HEK293 (cell line): ENCODE measurements at regions not wholly inside any gene's neighbourhood (a gene's known extent, or its start where the extent isn't known, plus 50 kb on each side); places are given as distances from the start of the nearest gene placed in this dataset.

ENCODE experiments used
- CTCF ChIA-PET: fragments of 350-600 bp; formaldehyde crosslinking; extraction: SDS; loops from one replicate; lab custom pipeline; 2021; ENCODE audit warnings: antibody characterized with exemption; lab: Yijun Ruan, JAX
- POLR2A ChIA-PET: fragments of 300-600 bp; formaldehyde crosslinking; extraction: SDS; loops from one replicate; lab custom pipeline; 2020; ENCODE audit warnings: antibody characterized with exemption, inconsistent platforms; lab: Yijun Ruan, JAX
- H3K27ac ChIP-seq: fragments of 200-500 bp; sonication (Bioruptor generic); 2 replicates; pipeline ENCODE4 v1.5.1; 2014; ENCODE audit warnings: low read depth, low read length, control low read depth, inconsistent platforms; ENCODE audit errors: extremely low read depth
- H3K36me3 ChIP-seq, 2 experiments: fragments of 200-500 bp in 1 of 2; sonication (Bioruptor generic) in 1 of 2; 1 replicate in 1 of 2; 2 replicates in 1 of 2; pipeline ENCODE4 v1.5.1; 2014 to 2017; ENCODE audit warnings: inconsistent platforms in 2 of 2, low read length in 2 of 2; ENCODE audit not compliant: control insufficient read depth in 2 of 2, insufficient read depth in 1 of 2
- H3K4me1 ChIP-seq: fragments of 200-500 bp; sonication (Bioruptor generic); 2 replicates; pipeline ENCODE4 v1.5.1; 2014; ENCODE audit warnings: mild to moderate bottlenecking, low read length, inconsistent platforms; ENCODE audit not compliant: control insufficient read depth, insufficient read depth
- H3K4me3 ChIP-seq: 2 replicates; pipeline ENCODE4 v1.5.1; 2011; ENCODE audit warnings: low read depth, mild to moderate bottlenecking, control low read depth, low read length, moderate library complexity
- H3K9me3 ChIP-seq: fragments of 200-500 bp; sonication (Bioruptor generic); 2 replicates; pipeline ENCODE4 v1.5.1; 2014; ENCODE audit warnings: low read depth, low read length, inconsistent platforms; ENCODE audit not compliant: control insufficient read depth, insufficient read depth
- FEZF1 ChIP-seq: fragments of 450-650 bp; formaldehyde crosslinking; IDR thresholded peaks from 2 replicates; pipeline ENCODE4 v1.5.1; 2016; ENCODE audit warnings: missing biosample characterization, missing genetic modification characterization
- GFI1B ChIP-seq: fragments of 450-650 bp; formaldehyde crosslinking; IDR thresholded peaks from 2 replicates; pipeline ENCODE4 v1.5.1; 2016; ENCODE audit warnings: missing biosample characterization, missing genetic modification characterization
- HOXC10 ChIP-seq: sonication (generic); formaldehyde crosslinking; IDR thresholded peaks from 2 replicates; pipeline ENCODE4 v1.8.1; 2023; ENCODE audit warnings: mild to moderate bottlenecking, missing genetic modification reagents
- HOXD13 ChIP-seq: sonication (generic); formaldehyde crosslinking; IDR thresholded peaks from 2 replicates; pipeline ENCODE4 v1.8.0; 2022; ENCODE audit warnings: missing genetic modification reagents, borderline replicate concordance
- IKZF3 ChIP-seq: fragments of 450-650 bp; IDR thresholded peaks from 2 replicates; pipeline ENCODE4 v1.5.0; 2018; ENCODE audit warnings: missing biosample characterization, mild to moderate bottlenecking, missing genetic modification characterization, moderate library complexity
- OSR2 ChIP-seq: fragments of 450-650 bp; formaldehyde crosslinking; IDR thresholded peaks from 2 replicates; pipeline ENCODE4 v1.5.1; 2016; ENCODE audit warnings: missing biosample characterization, missing genetic modification characterization
- TRIM28 ChIP-seq: IDR thresholded peaks from 2 replicates; pipeline ENCODE4 v1.6.1; 2011; ENCODE audit warnings: low read length, control low read depth, borderline replicate concordance
- ZBTB48 ChIP-seq: fragments of 450-650 bp; formaldehyde crosslinking; IDR thresholded peaks from 2 replicates; pipeline ENCODE4 v1.5.1; 2016; ENCODE audit warnings: missing biosample characterization, missing genetic modification characterization
- ZNF112 ChIP-seq: fragments of 450-650 bp; formaldehyde crosslinking; IDR thresholded peaks from 2 replicates; pipeline ENCODE4 v1.5.0; 2017; ENCODE audit warnings: missing biosample characterization, missing genetic modification characterization
- ZNF138 ChIP-seq: fragments of 450-650 bp; formaldehyde crosslinking; IDR thresholded peaks from 2 replicates; pipeline ENCODE4 v1.5.1; 2016; ENCODE audit warnings: missing biosample characterization, missing genetic modification characterization, borderline replicate concordance
- ZNF174 ChIP-seq: fragments of 450-650 bp; formaldehyde crosslinking; IDR thresholded peaks from 2 replicates; pipeline ENCODE4 v1.5.0; 2017; ENCODE audit warnings: missing biosample characterization, mild to moderate bottlenecking, missing genetic modification characterization
- ZNF202 ChIP-seq: fragments of 450-650 bp; formaldehyde crosslinking; IDR thresholded peaks from 2 replicates; pipeline ENCODE4 v1.5.1; 2016; ENCODE audit warnings: missing biosample characterization, missing genetic modification characterization, borderline replicate concordance
- ZNF302 ChIP-seq: fragments of 450-650 bp; formaldehyde crosslinking; IDR thresholded peaks from 2 replicates; pipeline ENCODE4 v1.5.1; 2016; ENCODE audit warnings: missing biosample characterization, missing genetic modification characterization, low read depth
- ZNF324 ChIP-seq: fragments of 450-650 bp; formaldehyde crosslinking; IDR thresholded peaks from 2 replicates; pipeline ENCODE4 v1.5.1; 2016; ENCODE audit warnings: missing biosample characterization, missing genetic modification characterization
- ZNF473 ChIP-seq: fragments of 450-650 bp; formaldehyde crosslinking; IDR thresholded peaks from 2 replicates; pipeline ENCODE4 v1.5.1; 2017; ENCODE audit warnings: missing biosample characterization, missing genetic modification characterization
- ZNF621 ChIP-seq: fragments of 450-650 bp; formaldehyde crosslinking; IDR thresholded peaks from 2 replicates; pipeline ENCODE4 v1.5.1; 2017; ENCODE audit warnings: missing biosample characterization, missing genetic modification characterization
- ZNF658 ChIP-seq: fragments of 450-650 bp; formaldehyde crosslinking; IDR thresholded peaks from 2 replicates; pipeline ENCODE4; 2016; ENCODE audit warnings: missing biosample characterization, missing genetic modification characterization
- TF ChIP-seq, protein P1 (sequence below): fragments of 450-650 bp; formaldehyde crosslinking; IDR thresholded peaks from 2 replicates; pipeline ENCODE4 v1.5.0; 2017; ENCODE audit warnings: missing biosample characterization, missing genetic modification characterization, borderline replicate concordance
- TF ChIP-seq, protein P2 (sequence below): fragments of 450-650 bp; formaldehyde crosslinking; optimal IDR thresholded peaks from 2 replicates; pipeline ENCODE3; 2016; ENCODE audit warnings: missing biosample characterization, mild to moderate bottlenecking, missing genetic modification characterization
- TF ChIP-seq, protein P3 (sequence below): fragments of 450-650 bp; formaldehyde crosslinking; IDR thresholded peaks from 2 replicates; pipeline ENCODE4 v1.5.1; 2017; ENCODE audit warnings: missing biosample characterization, missing genetic modification characterization

DNA sequence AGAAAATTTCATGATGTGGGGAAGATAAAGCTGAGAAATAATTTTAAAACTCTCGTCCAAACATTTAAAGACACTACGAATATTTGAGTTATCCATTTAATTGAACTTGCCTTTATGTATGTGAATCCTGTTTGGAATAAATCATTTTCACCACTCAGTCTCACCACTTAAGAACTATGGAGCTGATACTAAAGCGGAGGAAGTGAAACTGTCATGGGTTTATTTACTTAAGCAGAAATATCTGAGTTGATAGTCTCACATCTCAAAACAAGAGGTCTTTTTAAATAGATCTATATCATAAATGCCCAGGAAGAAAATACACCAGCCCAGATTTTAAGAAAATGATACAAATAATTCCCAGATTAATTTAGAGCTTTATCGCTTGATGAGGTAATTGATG, 532.4 kb downstream of the ZNF804A start (continued):
- TF ChIP-seq, protein P1, sequence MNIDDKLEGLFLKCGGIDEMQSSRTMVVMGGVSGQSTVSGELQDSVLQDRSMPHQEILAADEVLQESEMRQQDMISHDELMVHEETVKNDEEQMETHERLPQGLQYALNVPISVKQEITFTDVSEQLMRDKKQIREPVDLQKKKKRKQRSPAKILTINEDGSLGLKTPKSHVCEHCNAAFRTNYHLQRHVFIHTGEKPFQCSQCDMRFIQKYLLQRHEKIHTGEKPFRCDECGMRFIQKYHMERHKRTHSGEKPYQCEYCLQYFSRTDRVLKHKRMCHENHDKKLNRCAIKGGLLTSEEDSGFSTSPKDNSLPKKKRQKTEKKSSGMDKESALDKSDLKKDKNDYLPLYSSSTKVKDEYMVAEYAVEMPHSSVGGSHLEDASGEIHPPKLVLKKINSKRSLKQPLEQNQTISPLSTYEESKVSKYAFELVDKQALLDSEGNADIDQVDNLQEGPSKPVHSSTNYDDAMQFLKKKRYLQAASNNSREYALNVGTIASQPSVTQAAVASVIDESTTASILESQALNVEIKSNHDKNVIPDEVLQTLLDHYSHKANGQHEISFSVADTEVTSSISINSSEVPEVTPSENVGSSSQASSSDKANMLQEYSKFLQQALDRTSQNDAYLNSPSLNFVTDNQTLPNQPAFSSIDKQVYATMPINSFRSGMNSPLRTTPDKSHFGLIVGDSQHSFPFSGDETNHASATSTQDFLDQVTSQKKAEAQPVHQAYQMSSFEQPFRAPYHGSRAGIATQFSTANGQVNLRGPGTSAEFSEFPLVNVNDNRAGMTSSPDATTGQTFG (tag by site-specific recombination) = no peak
- TF ChIP-seq OSR2 (no peak), ZNF174 (no peak)

DNA sequence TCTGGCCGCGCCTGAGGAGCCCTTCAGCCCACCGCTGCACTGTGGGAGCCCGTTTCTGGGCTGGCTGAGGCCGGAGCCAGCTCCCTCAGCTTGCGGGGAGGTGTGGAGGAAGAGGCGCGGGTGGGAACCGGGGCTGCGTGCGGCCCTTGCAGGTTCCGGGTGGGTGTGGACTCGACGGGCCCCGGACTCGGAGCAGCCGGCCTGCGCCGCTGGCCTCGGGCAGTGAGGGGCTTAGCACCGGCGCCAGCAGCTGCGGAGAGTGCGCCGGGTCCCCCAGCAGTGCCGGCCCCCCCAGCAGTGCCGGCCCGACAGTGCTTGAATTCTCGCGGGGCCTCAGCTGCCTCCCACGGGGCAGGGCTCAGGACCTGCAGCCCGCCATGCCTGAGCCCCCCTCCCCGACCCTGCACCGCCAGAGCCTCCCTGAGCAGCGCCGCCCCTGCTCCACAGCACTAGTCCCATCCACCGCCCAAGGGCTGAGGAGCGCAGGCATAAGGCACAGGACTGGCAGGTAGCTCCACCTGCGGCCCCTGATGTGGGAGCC, 534.2 kb downstream of the ZNF804A start:
- Histone ChIP-seq H3K9me3 (no peaks in the 10 kb centered on the region), H3K4me1 (no peaks in the 10 kb centered on the region), H3K27ac (no peak overlapping the region), H3K36me3 (no peaks in the 10 kb centered on the region; a peak in 1 of 3 replicates), H3K4me3 (no peak overlapping the region)
- ChIA-PET CTCF (no interaction called here), POLR2A (interaction anchor here (0.6 kb wide), 1 partner anchor 1540 kb away, joined by 3 read pairs; no protein-coding TSS in a partner anchor)
- TF ChIP-seq HOXD13 (CRISPR knock-in tag) = no peak
- TF ChIP-seq ZNF112 (tag by site-specific recombination) = no peak
- TF ChIP-seq, protein P2, sequence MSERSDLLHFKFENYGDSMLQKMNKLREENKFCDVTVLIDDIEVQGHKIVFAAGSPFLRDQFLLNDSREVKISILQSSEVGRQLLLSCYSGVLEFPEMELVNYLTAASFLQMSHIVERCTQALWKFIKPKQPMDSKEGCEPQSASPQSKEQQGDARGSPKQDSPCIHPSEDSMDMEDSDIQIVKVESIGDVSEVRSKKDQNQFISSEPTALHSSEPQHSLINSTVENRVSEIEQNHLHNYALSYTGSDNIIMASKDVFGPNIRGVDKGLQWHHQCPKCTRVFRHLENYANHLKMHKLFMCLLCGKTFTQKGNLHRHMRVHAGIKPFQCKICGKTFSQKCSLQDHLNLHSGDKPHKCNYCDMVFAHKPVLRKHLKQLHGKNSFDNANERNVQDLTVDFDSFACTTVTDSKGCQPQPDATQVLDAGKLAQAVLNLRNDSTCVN (tag by site-specific recombination) = no peak
- no peak for TF ChIP-seq ZNF473 (tag by site-specific recombination)
- TF ChIP-seq HOXC10 (CRISPR knock-in tag) = no peak
- no peak for TF ChIP-seq TRIM28
- no peak for TF ChIP-seq ZNF324
- no peak for TF ChIP-seq ZNF658 (tag by site-specific recombination)
- TF ChIP-seq ZNF302 = no peak

DNA sequence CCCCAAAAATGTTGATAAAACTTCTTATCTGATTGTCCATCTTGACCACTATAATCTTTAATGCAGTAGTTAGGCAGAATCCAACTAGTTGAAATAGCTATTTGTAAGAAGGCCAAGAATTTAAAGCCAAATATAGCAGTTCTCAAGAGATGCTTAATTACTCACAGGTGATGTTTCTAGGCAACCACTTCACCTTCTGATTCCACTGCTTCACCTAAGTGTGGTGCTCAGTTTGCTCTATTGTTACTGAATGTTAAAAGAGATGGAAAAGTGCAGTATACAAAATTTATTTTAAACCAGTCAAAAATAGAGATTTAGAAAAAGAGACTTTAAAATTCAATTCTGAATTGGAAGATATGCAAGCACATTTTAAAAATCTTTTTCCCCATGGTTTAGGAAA, 539.4 kb downstream of the ZNF804A start:
- no peak overlapping the region for H3K4me3 ChIP-seq
- H3K36me3 ChIP-seq = no peaks in the 10 kb centered on the region
- TF ChIP-seq ZNF138 = no peak
- TF ChIP-seq ZNF621 (tag by site-specific recombination) = no peak
- TF ChIP-seq ZNF202 (tag by site-specific recombination) = no peak
- no peak for TF ChIP-seq ZBTB48
- TF ChIP-seq IKZF3 (tag by site-specific recombination) = no peak
- TF ChIP-seq FEZF1 (tag by site-specific recombination) = no peak
- TF ChIP-seq, protein P3, sequence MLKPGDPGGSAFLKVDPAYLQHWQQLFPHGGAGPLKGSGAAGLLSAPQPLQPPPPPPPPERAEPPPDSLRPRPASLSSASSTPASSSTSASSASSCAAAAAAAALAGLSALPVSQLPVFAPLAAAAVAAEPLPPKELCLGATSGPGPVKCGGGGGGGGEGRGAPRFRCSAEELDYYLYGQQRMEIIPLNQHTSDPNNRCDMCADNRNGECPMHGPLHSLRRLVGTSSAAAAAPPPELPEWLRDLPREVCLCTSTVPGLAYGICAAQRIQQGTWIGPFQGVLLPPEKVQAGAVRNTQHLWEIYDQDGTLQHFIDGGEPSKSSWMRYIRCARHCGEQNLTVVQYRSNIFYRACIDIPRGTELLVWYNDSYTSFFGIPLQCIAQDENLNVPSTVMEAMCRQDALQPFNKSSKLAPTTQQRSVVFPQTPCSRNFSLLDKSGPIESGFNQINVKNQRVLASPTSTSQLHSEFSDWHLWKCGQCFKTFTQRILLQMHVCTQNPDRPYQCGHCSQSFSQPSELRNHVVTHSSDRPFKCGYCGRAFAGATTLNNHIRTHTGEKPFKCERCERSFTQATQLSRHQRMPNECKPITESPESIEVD = no peak
- TF ChIP-seq GFI1B (tag by site-specific recombination) = no peak
- H3K9me3 ChIP-seq = no peaks in the 10 kb centered on the region
- H3K27ac ChIP-seq = no peak overlapping the region
- POLR2A ChIA-PET = no interaction called here
- no peaks in the 10 kb centered on the region for H3K4me1 ChIP-seq
- CTCF ChIA-PET = no interaction called here
